ENCODE measurements at regions not wholly inside any gene's neighbourhood (a gene's known extent, or its start where the extent isn't known, plus 50 kb on each side); places are given as distances from the start of the nearest gene placed in this dataset.

- TF ChIP-seq POLR2A (IDR thresholded peaks at IDR 0.05; ENCODE audit: low read length): no peak
- no peak for TF ChIP-seq GATA1 (IDR thresholded peaks at IDR 0.05; ENCODE audit: low read depth, low read length)
Observed at GRCh38 chr21:35686156-35686555, 374.2 kb downstream of the SETD4 start.

Data from erythroblast (primary cell).